GM23338 (cell line): ENCODE measurements at regions not wholly inside any gene's neighbourhood (a gene's known extent, or its start where the extent isn't known, plus 50 kb on each side); places are given as distances from the start of the nearest gene placed in this dataset.

Experiments
- ATAC-seq: fragments of 200-7000 bp; cut with Tn5 transposase; 3 replicates; pipeline ENCODE4 v1.9.1; 2020
- DNase-seq: peaks from one replicate; pipeline ENCODE4 v3.0.0-alpha.2; 2015; ENCODE audit warnings: low spot score
- H2AFZ ChIP-seq: fragments of 200-600 bp; sonication (generic); 2 replicates; pipeline ENCODE4 v1.8.0; 2016; ENCODE audit warnings: antibody characterized with exemption, mild to moderate bottlenecking, moderate library complexity
- H3F3A ChIP-seq: fragments of 200-600 bp; sonication (generic); replicated peaks from 2 replicates; pipeline ENCODE4 v1.8.0; 2017; ENCODE audit warnings: antibody characterized with exemption, mixed run types, low read depth
- H3K27ac ChIP-seq: fragments of 200-600 bp; sonication (generic); 2 replicates; pipeline ENCODE4 v1.6.1; 2016; ENCODE audit warnings: low read depth
- H3K27me3 ChIP-seq: fragments of 200-600 bp; sonication (generic); 2 replicates; pipeline ENCODE4 v1.8.0; 2016; ENCODE audit warnings: mild to moderate bottlenecking, mixed run types, moderate library complexity; ENCODE audit not compliant: insufficient read depth
- H3K36me3 ChIP-seq: fragments of 200-600 bp; sonication (generic); 2 replicates; pipeline ENCODE4 v1.8.0; 2016; ENCODE audit warnings: mild to moderate bottlenecking; ENCODE audit not compliant: insufficient read depth
- H3K4me1 ChIP-seq: fragments of 200-600 bp; sonication (generic); 2 replicates; pipeline ENCODE4 v1.8.0; 2016; ENCODE audit warnings: mild to moderate bottlenecking, moderate library complexity; ENCODE audit not compliant: insufficient read depth
- H3K4me2 ChIP-seq: fragments of 200-600 bp; sonication (generic); 2 replicates; pipeline ENCODE4 v1.7.1; 2017; ENCODE audit warnings: mixed run types
- H3K4me3 ChIP-seq: fragments of 200-600 bp; sonication (generic); 2 replicates; pipeline ENCODE4 v1.6.1; 2016; ENCODE audit warnings: mixed run types
- H3K79me2 ChIP-seq: fragments of 200-600 bp; sonication (generic); replicated peaks from 2 replicates; pipeline ENCODE4 v1.8.0; 2017; ENCODE audit warnings: mild to moderate bottlenecking; ENCODE audit not compliant: insufficient read depth
- H3K9me2 ChIP-seq: fragments of 200-600 bp; sonication (generic); 2 replicates; pipeline ENCODE4 v1.8.0; 2017; ENCODE audit not compliant: insufficient read depth
- H4K20me1 ChIP-seq: fragments of 200-600 bp; sonication (generic); replicated peaks from 2 replicates; pipeline ENCODE4 v1.8.0; 2017; ENCODE audit warnings: mild to moderate bottlenecking; ENCODE audit not compliant: insufficient read depth
- H3K27ac Mint-ChIP-seq: 2 replicates; pipeline ENCODE4 v1.8.0; 2020; ENCODE audit warnings: inconsistent platforms, mild to moderate bottlenecking, moderate library complexity, mixed read lengths
- H3K27me3 Mint-ChIP-seq: 3 replicates; pipeline ENCODE4 v1.8.0; 2022; ENCODE audit warnings: low read depth, mild to moderate bottlenecking, moderate library complexity, mixed read lengths, inconsistent platforms; ENCODE audit not compliant: insufficient read depth, poor library complexity
- H3K36me3 Mint-ChIP-seq: 3 replicates; pipeline ENCODE4 v1.8.0; 2021; ENCODE audit warnings: low read depth, mild to moderate bottlenecking, inconsistent platforms, moderate library complexity, mixed read lengths
- H3K4me1 Mint-ChIP-seq: 3 replicates; pipeline ENCODE4 v1.8.0; 2020; ENCODE audit warnings: mild to moderate bottlenecking, inconsistent platforms, mixed read lengths
- H3K4me3 Mint-ChIP-seq: 3 replicates; pipeline ENCODE4 v1.8.0; 2021; ENCODE audit warnings: moderate library complexity, mild to moderate bottlenecking, inconsistent platforms, mixed read lengths
- H3K9me3 Mint-ChIP-seq: 3 replicates; pipeline ENCODE4 v1.8.0; 2020; ENCODE audit warnings: moderate library complexity, mild to moderate bottlenecking, inconsistent platforms, mixed read lengths
- CREB1 ChIP-seq: fragments of 250-450 bp; sonication (Bioruptor Pico); IDR thresholded peaks from 2 replicates; pipeline ENCODE4 v1.5.0; 2020; ENCODE audit warnings: low read depth, mild to moderate bottlenecking, moderate library complexity
- EZH2 ChIP-seq: fragments of 200-600 bp; sonication (generic); IDR thresholded peaks from one replicate; pipeline ENCODE4 v1.8.0; 2017; ENCODE audit warnings: antibody characterized with exemption, mild to moderate bottlenecking, low read depth; ENCODE audit not compliant: unreplicated experiment
- EZH2phosphoT487 ChIP-seq: fragments of 200-600 bp; sonication (generic); IDR thresholded peaks from one replicate; pipeline ENCODE4 v1.8.1; 2018; ENCODE audit warnings: antibody characterized with exemption; ENCODE audit not compliant: unreplicated experiment
- JUNB ChIP-seq: IDR thresholded peaks from one replicate; pipeline ENCODE4 v1.6.1; 2016; ENCODE audit warnings: antibody characterized with exemption; ENCODE audit not compliant: unreplicated experiment
- NANOG ChIP-seq: IDR thresholded peaks from 2 replicates; pipeline ENCODE4 v1.6.1; 2016; ENCODE audit warnings: antibody characterized with exemption, borderline replicate concordance
- POLR2AphosphoS5 ChIP-seq: IDR thresholded peaks from 2 replicates; pipeline ENCODE4 v1.6.1; 2016; ENCODE audit warnings: antibody characterized with exemption, low read depth
- REST ChIP-seq: IDR thresholded peaks from one replicate; pipeline ENCODE4 v1.6.1; 2018; ENCODE audit warnings: antibody characterized with exemption; ENCODE audit not compliant: unreplicated experiment
- STAT1 ChIP-seq: IDR thresholded peaks from one replicate; pipeline ENCODE4 v1.6.1; 2016; ENCODE audit warnings: antibody characterized with exemption; ENCODE audit not compliant: unreplicated experiment
- ZNF114 ChIP-seq: fragments of 250-450 bp; sonication (Bioruptor Pico); IDR thresholded peaks from 2 replicates; pipeline ENCODE4 v1.5.0; 2020; ENCODE audit warnings: mild to moderate bottlenecking, moderate library complexity
- ZNF331 ChIP-seq: fragments of 250-450 bp; sonication (Bioruptor Pico); IDR thresholded peaks from 2 replicates; pipeline ENCODE4 v1.5.0; 2020; ENCODE audit warnings: low read depth, mild to moderate bottlenecking, moderate library complexity
- TF ChIP-seq, protein P1 (sequence below): IDR thresholded peaks from 2 replicates; pipeline ENCODE4 v1.6.1; 2016; ENCODE audit warnings: antibody characterized with exemption

- H3K4me3 Mint-ChIP-seq = no peak overlapping the region
Measured at GRCh38 chr18:44590956-44591670, 89.6 kb upstream of the SETBP1 start.

More at GRCh38 chr18:44590956-44591670, 89.6 kb upstream of the SETBP1 start:
- no peaks in the 10 kb centered on the region for H3F3A ChIP-seq
- no peak for ATAC-seq
- H3K27ac ChIP-seq = no peak overlapping the region
- no peaks in the 10 kb centered on the region for H3K27me3 Mint-ChIP-seq
- H4K20me1 ChIP-seq = no peaks in the 10 kb centered on the region
- no peaks in the 10 kb centered on the region for H3K9me3 Mint-ChIP-seq
- no peak overlapping the region for H3K4me2 ChIP-seq
- H3K4me1 ChIP-seq = no peaks in the 10 kb centered on the region; the same call in 1 of the 2 replicates
- no peaks in the 10 kb centered on the region for H3K36me3 Mint-ChIP-seq
- H2AFZ ChIP-seq = no peak overlapping the region
- TF ChIP-seq ZNF331 (no peak), NANOG (no peak), REST (no peak), CREB1 (CRISPR knock-in tag) (no peak), STAT1 (no peak), ZNF114 (CRISPR knock-in tag) (no peak), EZH2 (no peak), POLR2AphosphoS5 (no peak), JUNB (no peak), EZH2phosphoT487 (no peak)
- TF ChIP-seq, protein P1, sequence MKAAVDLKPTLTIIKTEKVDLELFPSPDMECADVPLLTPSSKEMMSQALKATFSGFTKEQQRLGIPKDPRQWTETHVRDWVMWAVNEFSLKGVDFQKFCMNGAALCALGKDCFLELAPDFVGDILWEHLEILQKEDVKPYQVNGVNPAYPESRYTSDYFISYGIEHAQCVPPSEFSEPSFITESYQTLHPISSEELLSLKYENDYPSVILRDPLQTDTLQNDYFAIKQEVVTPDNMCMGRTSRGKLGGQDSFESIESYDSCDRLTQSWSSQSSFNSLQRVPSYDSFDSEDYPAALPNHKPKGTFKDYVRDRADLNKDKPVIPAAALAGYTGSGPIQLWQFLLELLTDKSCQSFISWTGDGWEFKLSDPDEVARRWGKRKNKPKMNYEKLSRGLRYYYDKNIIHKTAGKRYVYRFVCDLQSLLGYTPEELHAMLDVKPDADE = no peak
- no peak for DNase-seq
- peaks cover 7% of the 10 kb centered on the region; the same call in 2 of the 3 replicates for H3K4me1 Mint-ChIP-seq
- H3K27me3 ChIP-seq = no peaks in the 10 kb centered on the region
- H3K36me3 ChIP-seq = no peaks in the 10 kb centered on the region
- H3K9me2 ChIP-seq = no peaks in the 10 kb centered on the region
- H3K27ac Mint-ChIP-seq = no peak overlapping the region
- H3K79me2 ChIP-seq = no peaks in the 10 kb centered on the region
- no peak overlapping the region for H3K4me3 ChIP-seq
